ENCODE measurements at regions not wholly inside any gene's neighbourhood (a gene's known extent, or its start where the extent isn't known, plus 50 kb on each side); places are given as distances from the start of the nearest gene placed in this dataset.

- TF ChIP-seq RAD21 (CRISPR knock-in tag; conservative IDR thresholded peaks at IDR 0.05 in 1 of 2, IDR thresholded peaks at IDR 0.05 in 1 of 2) (no peak), NCOR1 (IDR thresholded peaks at IDR 0.05) (no peak), CTCF (IDR thresholded peaks at IDR 0.05 in 2 of 3, conservative IDR thresholded peaks at IDR 0.05 in 1 of 3; ENCODE audit: insufficient read depth in 2 of 3, low read depth in 1 of 3, low read length in 3 of 3) (no peak), WHSC1 (IDR thresholded peaks at IDR 0.05; ENCODE audit: low read length) (no peak), C11orf30 (IDR thresholded peaks at IDR 0.05; ENCODE audit: low read depth) (no peak)
These were observed 85.0 kb upstream of the KCTD3 start for GRCh38 chr1:215482079-215482478.
